DND-41 (cell line): ENCODE measurements at regions not wholly inside any gene's neighbourhood (a gene's known extent, or its start where the extent isn't known, plus 50 kb on each side); places are given as distances from the start of the nearest gene placed in this dataset.

Source experiments
- ATAC-seq: fragments of 200-7000 bp; cut with Tn5 transposase; 3 replicates; pipeline ENCODE4 v1.9.1; 2021; ENCODE audit warnings: low read depth; ENCODE audit not compliant: insufficient read depth
- DNase-seq: peaks from one replicate; pipeline ENCODE4 v3.0.0-alpha.2; 2020
- H2AFZ ChIP-seq: 2 replicates; pipeline ENCODE4 v1.6.0; 2012; ENCODE audit warnings: low read depth, low read length
- H3K27ac ChIP-seq: 2 replicates; pipeline ENCODE4 v1.5.1; 2012; ENCODE audit warnings: low read length, inconsistent platforms
- H3K27me3 ChIP-seq: fragments of 200-600 bp; sonication (generic); 2 replicates; pipeline ENCODE4 v1.6.0; 2012; ENCODE audit warnings: low read length, mild to moderate bottlenecking, inconsistent platforms; ENCODE audit not compliant: insufficient read depth, poor library complexity
- H3K36me3 ChIP-seq: 2 replicates; pipeline ENCODE4 v1.5.1; 2012; ENCODE audit warnings: low read length, inconsistent platforms; ENCODE audit not compliant: insufficient read depth
- H3K4me1 ChIP-seq: 2 replicates; pipeline ENCODE4 v1.5.1; 2012; ENCODE audit warnings: mild to moderate bottlenecking, low read length; ENCODE audit not compliant: insufficient read depth
- H3K4me2 ChIP-seq: 2 replicates; pipeline ENCODE4 v1.6.0; 2012; ENCODE audit warnings: mild to moderate bottlenecking, moderate library complexity, low read length, inconsistent platforms; ENCODE audit not compliant: insufficient read depth
- H3K4me3 ChIP-seq, 2 experiments: fragments of 200-600 bp in 1 of 2; shearing (Covaris generic) in 1 of 2; 2 replicates each; pipeline ENCODE4 v1.5.1; 2012 to 2016; ENCODE audit warnings: inconsistent platforms in 2 of 2, low read length in 2 of 2, mild to moderate bottlenecking in 2 of 2, low read depth in 1 of 2, moderate library complexity in 1 of 2
- H3K79me2 ChIP-seq: 2 replicates; pipeline ENCODE4 v1.6.0; 2012; ENCODE audit warnings: low read length, inconsistent platforms; ENCODE audit not compliant: insufficient read depth
- H3K9ac ChIP-seq: 2 replicates; pipeline ENCODE4 v1.6.0; 2012; ENCODE audit warnings: low read depth, mild to moderate bottlenecking, inconsistent platforms, low read length, moderate library complexity
- H3K9me3 ChIP-seq: 2 replicates; pipeline ENCODE4 v1.5.1; 2012; ENCODE audit warnings: low read length, moderate library complexity, mild to moderate bottlenecking, inconsistent platforms; ENCODE audit not compliant: insufficient read depth, severe bottlenecking
- H4K20me1 ChIP-seq: 2 replicates; pipeline ENCODE4 v1.6.0; 2012; ENCODE audit warnings: low read length; ENCODE audit not compliant: insufficient read depth
- CTCF ChIP-seq: IDR thresholded peaks from 2 replicates; pipeline ENCODE4 v1.5.1; 2012; ENCODE audit warnings: borderline replicate concordance, low read length, moderate library complexity, mild to moderate bottlenecking; ENCODE audit not compliant: poor library complexity, severe bottlenecking; ENCODE audit errors: extremely low read depth
- EZH2 ChIP-seq: IDR thresholded peaks from 3 replicates; pipeline ENCODE4 v1.6.1; 2012; ENCODE audit warnings: borderline replicate concordance, low read depth, mild to moderate bottlenecking, moderate library complexity, low read length, inconsistent platforms; ENCODE audit not compliant: severe bottlenecking

- ATAC-seq = no peak
- no peak for TF ChIP-seq CTCF
- TF ChIP-seq EZH2 = no peak
- no peak overlapping the region for H3K9ac ChIP-seq
- H3K9me3 ChIP-seq = no peaks in the 10 kb centered on the region
- H3K36me3 ChIP-seq = no peaks in the 10 kb centered on the region
- no peaks in the 10 kb centered on the region for H3K79me2 ChIP-seq
- H3K4me1 ChIP-seq = no peaks in the 10 kb centered on the region
- H3K4me2 ChIP-seq = no peak overlapping the region
- H4K20me1 ChIP-seq = no peaks in the 10 kb centered on the region
- H2AFZ ChIP-seq = no peak overlapping the region
- DNase-seq = no peak
- no peak overlapping the region for H3K27ac ChIP-seq
- no peak overlapping the region for H3K4me3 ChIP-seq
- H3K27me3 ChIP-seq = no peaks in the 10 kb centered on the region
These were observed 113.8 kb upstream of the SIX2 start for GRCh38 chr2:45123065-45123464.

- no peak overlapping the region for H3K27ac ChIP-seq
These were observed 112.1 kb upstream of the SIX2 start for GRCh38 chr2:45121236-45121927.

GRCh38 chr2:45120546-45120945, 111.3 kb upstream of the SIX2 start:
- Histone ChIP-seq H2AFZ (no peak overlapping the region), H3K9me3 (no peaks in the 10 kb centered on the region), H3K36me3 (no peaks in the 10 kb centered on the region), H3K27ac (no peak overlapping the region), H3K4me1 (no peaks in the 10 kb centered on the region), H3K4me2 (no peak overlapping the region), H3K79me2 (no peaks in the 10 kb centered on the region), H3K9ac (no peak overlapping the region), H4K20me1 (no peaks in the 10 kb centered on the region), H3K4me3 (no peak overlapping the region), H3K27me3 (no peaks in the 10 kb centered on the region)
- DNase-seq (no peak), ATAC-seq (no peak)
- TF ChIP-seq EZH2 = no peak

More at GRCh38 chr2:45121236-45121927, 112.1 kb upstream of the SIX2 start:
- H3K4me3 ChIP-seq = no peak overlapping the region
- no peaks in the 10 kb centered on the region for H3K36me3 ChIP-seq
- H3K4me2 ChIP-seq = no peak overlapping the region
- H3K9me3 ChIP-seq = no peaks in the 10 kb centered on the region
- TF ChIP-seq EZH2 (no peak), CTCF (no peak)
- H3K9ac ChIP-seq = no peak overlapping the region
- ATAC-seq (no peak), DNase-seq (no peak)
- no peaks in the 10 kb centered on the region for H3K4me1 ChIP-seq
- H3K27me3 ChIP-seq = no peaks in the 10 kb centered on the region
- no peaks in the 10 kb centered on the region for H3K79me2 ChIP-seq
- H4K20me1 ChIP-seq = no peaks in the 10 kb centered on the region
- no peak overlapping the region for H2AFZ ChIP-seq

- Histone ChIP-seq H3K27me3 (no peaks in the 10 kb centered on the region), H3K9me3 (no peaks in the 10 kb centered on the region), H4K20me1 (no peaks in the 10 kb centered on the region), H3K36me3 (no peaks in the 10 kb centered on the region), H3K4me2 (no peak overlapping the region), H3K9ac (no peak overlapping the region), H3K4me3 (no peak overlapping the region), H3K4me1 (no peaks in the 10 kb centered on the region), H2AFZ (no peak overlapping the region), H3K27ac (no peak overlapping the region), H3K79me2 (no peaks in the 10 kb centered on the region)
- TF ChIP-seq EZH2 (no peak), CTCF (no peak)
- DNase-seq (no peak), ATAC-seq (no peak)
These were observed 110.6 kb upstream of the SIX2 start for GRCh38 chr2:45119855-45120254.
